ENCODE measurements at regions not wholly inside any gene's neighbourhood (a gene's known extent, or its start where the extent isn't known, plus 50 kb on each side); places are given as distances from the start of the nearest gene placed in this dataset.

DNA sequence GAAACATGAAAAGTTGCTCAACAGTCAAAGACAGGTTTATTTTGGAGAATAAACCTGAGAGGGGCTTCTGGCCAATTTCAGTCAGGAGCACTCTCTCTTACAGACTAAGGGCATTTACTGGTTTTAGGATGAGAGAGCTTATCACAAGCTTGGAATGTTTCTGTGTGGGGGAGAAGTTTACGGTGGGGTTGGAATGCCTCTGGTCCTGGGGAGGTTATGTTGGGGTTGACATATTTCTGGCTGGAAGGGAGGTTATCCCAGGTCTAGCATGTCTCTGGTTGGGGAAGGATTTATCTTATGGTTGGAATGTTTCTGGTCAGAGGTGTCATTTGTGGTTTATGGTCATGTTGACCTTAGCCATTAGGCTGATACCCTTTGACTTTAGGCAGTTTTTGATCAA, 1867.3 kb downstream of the EFNA5 start:
- no peak for DNase-seq

GRCh38 chr5:105794578-105794977, 1876.2 kb downstream of the EFNA5 start:
- Mint-ChIP-seq H3K36me3 (ENCODE audit: low read depth) (no peaks in the 10 kb centered on the region), H3K27me3 (ENCODE audit: low read depth, poor library complexity) (no peaks in the 10 kb centered on the region), H3K9me3 (no peaks in the 10 kb centered on the region), H3K27ac (no peak overlapping the region), H3K4me3 (no peak overlapping the region), H3K4me1 (no peaks in the 10 kb centered on the region)
- TF ChIP-seq CTCF (IDR thresholded peaks at IDR 0.05), result no peak
- no peak for DNase-seq

More for the DNA sequence above, 1867.3 kb downstream of the EFNA5 start:
- Mint-ChIP-seq H3K27ac (no peak overlapping the region), H3K27me3 (ENCODE audit: low read depth, poor library complexity) (no peaks in the 10 kb centered on the region), H3K36me3 (ENCODE audit: low read depth) (peaks cover 5% of the 10 kb centered on the region), H3K9me3 (peaks cover 27% of the 10 kb centered on the region), H3K4me1 (no peaks in the 10 kb centered on the region), H3K4me3 (no peak overlapping the region)
- no peak for TF ChIP-seq CTCF (IDR thresholded peaks at IDR 0.05)

DNA sequence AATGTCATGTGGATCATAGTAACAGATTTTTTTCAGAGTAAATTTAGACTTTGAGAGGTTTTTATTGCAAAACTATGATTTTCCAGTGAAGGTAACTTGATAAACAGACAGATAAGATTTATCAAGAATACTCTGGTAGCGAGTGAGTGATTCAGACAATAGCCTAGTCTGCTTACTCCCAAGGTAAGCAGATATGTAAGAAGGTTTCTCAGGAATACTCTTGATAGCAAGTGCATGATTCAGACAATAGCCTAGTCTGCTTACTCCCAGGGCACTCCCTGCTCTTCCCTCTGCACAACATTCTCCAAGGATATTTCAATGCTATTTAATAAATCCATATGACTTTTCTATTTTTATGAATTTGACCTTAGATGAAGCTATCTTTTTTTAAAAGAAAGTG, 1881.5 kb downstream of the EFNA5 start:
- TF ChIP-seq CTCF (IDR thresholded peaks at IDR 0.05), result no peak
- H3K27me3 Mint-ChIP-seq (ENCODE audit: low read depth, poor library complexity), result peaks cover 4% of the 10 kb centered on the region
- no peak overlapping the region for H3K4me3 Mint-ChIP-seq
- H3K4me1 Mint-ChIP-seq, result no peaks in the 10 kb centered on the region
- no peak overlapping the region for H3K27ac Mint-ChIP-seq
- no peaks in the 10 kb centered on the region for H3K36me3 Mint-ChIP-seq (ENCODE audit: low read depth)
- no peaks in the 10 kb centered on the region for H3K9me3 Mint-ChIP-seq
- DNase-seq, result no peak

GRCh38 chr5:105783811-105784210, 1886.9 kb downstream of the EFNA5 start:
- no peak for TF ChIP-seq CTCF (IDR thresholded peaks at IDR 0.05)
- Mint-ChIP-seq H3K9me3 (no peaks in the 10 kb centered on the region), H3K4me1 (no peaks in the 10 kb centered on the region), H3K4me3 (no peak overlapping the region), H3K27ac (no peak overlapping the region), H3K36me3 (ENCODE audit: low read depth) (no peaks in the 10 kb centered on the region), H3K27me3 (ENCODE audit: low read depth, poor library complexity) (peaks cover 4% of the 10 kb centered on the region)
- no peak for DNase-seq

GRCh38 chr5:105782501-105782900, 1888.2 kb downstream of the EFNA5 start:
- Mint-ChIP-seq H3K36me3 (ENCODE audit: low read depth) (no peaks in the 10 kb centered on the region), H3K4me1 (no peaks in the 10 kb centered on the region), H3K27ac (no peak overlapping the region), H3K4me3 (no peak overlapping the region), H3K27me3 (ENCODE audit: low read depth, poor library complexity) (peaks cover 4% of the 10 kb centered on the region), H3K9me3 (no peaks in the 10 kb centered on the region)
- DNase-seq, result no peak
- TF ChIP-seq CTCF (IDR thresholded peaks at IDR 0.05), result no peak

- H3K9me3 Mint-ChIP-seq, result no peaks in the 10 kb centered on the region
- no peak overlapping the region for H3K27ac Mint-ChIP-seq
- no peaks in the 10 kb centered on the region for H3K4me1 Mint-ChIP-seq
- no peak for TF ChIP-seq CTCF (IDR thresholded peaks at IDR 0.05)
- no peak overlapping the region for H3K4me3 Mint-ChIP-seq
- no peaks in the 10 kb centered on the region for H3K36me3 Mint-ChIP-seq (ENCODE audit: low read depth)
- no peak for DNase-seq
- H3K27me3 Mint-ChIP-seq (ENCODE audit: low read depth, poor library complexity), result no peaks in the 10 kb centered on the region
These were observed 1897.5 kb downstream of the EFNA5 start for GRCh38 chr5:105773241-105773640.

Data from nephron progenitor cell (in vitro differentiated cells).